ENCODE measurements at regions not wholly inside any gene's neighbourhood (a gene's known extent, or its start where the extent isn't known, plus 50 kb on each side); places are given as distances from the start of the nearest gene placed in this dataset.

DNA sequence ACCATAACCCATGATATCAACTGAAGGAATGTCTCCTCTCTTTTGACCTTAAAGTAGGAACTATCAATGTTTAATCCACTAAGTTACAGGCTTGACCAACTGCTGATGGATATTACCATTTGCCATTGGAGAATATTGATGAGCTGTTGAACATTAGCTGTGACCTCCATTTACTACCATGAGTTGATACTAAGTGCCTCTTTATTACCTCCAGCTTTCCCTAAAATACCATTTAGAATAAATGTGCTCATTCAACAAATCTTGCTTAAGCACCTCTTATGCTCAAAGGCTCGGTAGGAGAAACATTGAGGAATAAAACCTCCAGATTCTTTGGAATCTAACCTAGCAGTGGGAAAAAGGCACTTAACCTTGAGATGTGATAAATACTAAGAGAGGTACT lies 81.2 kb downstream of the FAM124B start:
- TF ChIP-seq SUPT20H (IDR thresholded peaks at IDR 0.05; ENCODE audit: borderline replicate concordance, control insufficient read depth, low read depth, low read length) (no peak), REST (IDR thresholded peaks at IDR 0.05; ENCODE audit: low read depth, low read length) (no peak), RFX5 (IDR thresholded peaks at IDR 0.05; ENCODE audit: low read depth, low read length) (no peak), USF2 (IDR thresholded peaks at IDR 0.05; ENCODE audit: borderline replicate concordance, low read depth, low read length) (no peak), E2F4 (IDR thresholded peaks at IDR 0.05; ENCODE audit: low read depth, low read length) (no peak), POLR2A (IDR thresholded peaks at IDR 0.05; ENCODE audit: low read depth, low read length) (no peak), SUZ12 (IDR thresholded peaks at IDR 0.05; ENCODE audit: unreplicated experiment) (no peak), BRCA1 (IDR thresholded peaks at IDR 0.05; ENCODE audit: low read depth, low read length) (no peak), PBX3 (IDR thresholded peaks at IDR 0.05; ENCODE audit: insufficient replicate concordance, low read depth, low read length) (no peak)
- TF ChIP-seq, protein P1, sequence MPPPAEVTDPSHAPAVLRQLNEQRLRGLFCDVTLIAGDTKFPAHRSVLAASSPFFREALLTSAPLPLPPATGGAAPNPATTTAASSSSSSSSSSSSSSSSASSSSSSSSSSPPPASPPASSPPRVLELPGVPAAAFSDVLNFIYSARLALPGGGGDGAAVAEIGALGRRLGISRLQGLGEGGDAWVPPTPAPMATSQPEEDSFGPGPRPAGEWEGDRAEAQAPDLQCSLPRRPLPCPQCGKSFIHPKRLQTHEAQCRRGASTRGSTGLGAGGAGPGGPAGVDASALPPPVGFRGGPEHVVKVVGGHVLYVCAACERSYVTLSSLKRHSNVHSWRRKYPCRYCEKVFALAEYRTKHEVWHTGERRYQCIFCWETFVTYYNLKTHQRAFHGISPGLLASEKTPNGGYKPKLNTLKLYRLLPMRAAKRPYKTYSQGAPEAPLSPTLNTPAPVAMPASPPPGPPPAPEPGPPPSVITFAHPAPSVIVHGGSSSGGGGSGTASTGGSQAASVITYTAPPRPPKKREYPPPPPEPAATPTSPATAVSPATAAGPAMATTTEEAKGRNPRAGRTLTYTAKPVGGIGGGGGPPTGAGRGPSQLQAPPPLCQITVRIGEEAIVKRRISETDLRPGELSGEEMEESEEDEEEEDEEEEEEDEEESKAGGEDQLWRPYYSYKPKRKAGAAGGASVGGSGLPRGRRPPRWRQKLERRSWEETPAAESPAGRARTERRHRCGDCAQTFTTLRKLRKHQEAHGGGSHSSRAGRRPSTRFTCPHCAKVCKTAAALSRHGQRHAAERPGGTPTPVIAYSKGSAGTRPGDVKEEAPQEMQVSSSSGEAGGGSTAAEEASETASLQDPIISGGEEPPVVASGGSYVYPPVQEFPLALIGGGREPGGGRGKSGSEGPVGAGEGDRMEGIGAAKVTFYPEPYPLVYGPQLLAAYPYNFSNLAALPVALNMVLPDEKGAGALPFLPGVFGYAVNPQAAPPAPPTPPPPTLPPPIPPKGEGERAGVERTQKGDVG (CRISPR knock-in tag; IDR thresholded peaks at IDR 0.05), result no peak

Data from GM12878 (cell line).